ENCODE measurements at regions not wholly inside any gene's neighbourhood (a gene's known extent, or its start where the extent isn't known, plus 50 kb on each side); places are given as distances from the start of the nearest gene placed in this dataset.

DNA sequence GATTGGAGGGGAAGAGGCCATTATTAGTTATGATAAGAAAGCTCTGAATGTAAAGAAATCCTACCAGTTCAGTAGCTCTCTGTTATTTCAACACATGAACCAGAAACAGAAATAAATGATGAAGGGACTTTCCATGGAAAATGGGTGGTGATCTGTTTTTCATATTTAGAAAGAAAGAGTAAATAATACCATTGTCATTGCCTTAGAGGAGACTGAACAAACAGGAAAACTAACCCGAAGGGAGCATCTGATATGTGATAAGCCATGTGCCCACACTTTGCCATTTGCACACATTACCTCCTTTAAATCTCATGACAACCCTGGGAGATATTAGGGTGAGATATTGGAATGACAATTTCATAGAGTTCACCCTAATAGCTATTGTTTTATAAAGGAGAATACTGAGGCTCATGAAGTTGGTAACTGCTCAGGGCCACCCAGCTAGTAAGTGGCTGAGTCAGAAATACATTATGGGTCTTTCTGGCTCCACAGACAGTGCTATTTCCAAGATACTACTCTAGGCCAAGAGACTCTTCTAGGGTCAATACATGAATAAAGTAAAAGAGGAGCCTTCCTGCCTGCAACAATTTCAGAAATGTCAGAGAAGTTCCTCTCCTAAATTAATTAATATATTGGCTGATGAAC is 111.0 kb upstream of the SLIT3 start:
- TF ChIP-seq, protein P1, sequence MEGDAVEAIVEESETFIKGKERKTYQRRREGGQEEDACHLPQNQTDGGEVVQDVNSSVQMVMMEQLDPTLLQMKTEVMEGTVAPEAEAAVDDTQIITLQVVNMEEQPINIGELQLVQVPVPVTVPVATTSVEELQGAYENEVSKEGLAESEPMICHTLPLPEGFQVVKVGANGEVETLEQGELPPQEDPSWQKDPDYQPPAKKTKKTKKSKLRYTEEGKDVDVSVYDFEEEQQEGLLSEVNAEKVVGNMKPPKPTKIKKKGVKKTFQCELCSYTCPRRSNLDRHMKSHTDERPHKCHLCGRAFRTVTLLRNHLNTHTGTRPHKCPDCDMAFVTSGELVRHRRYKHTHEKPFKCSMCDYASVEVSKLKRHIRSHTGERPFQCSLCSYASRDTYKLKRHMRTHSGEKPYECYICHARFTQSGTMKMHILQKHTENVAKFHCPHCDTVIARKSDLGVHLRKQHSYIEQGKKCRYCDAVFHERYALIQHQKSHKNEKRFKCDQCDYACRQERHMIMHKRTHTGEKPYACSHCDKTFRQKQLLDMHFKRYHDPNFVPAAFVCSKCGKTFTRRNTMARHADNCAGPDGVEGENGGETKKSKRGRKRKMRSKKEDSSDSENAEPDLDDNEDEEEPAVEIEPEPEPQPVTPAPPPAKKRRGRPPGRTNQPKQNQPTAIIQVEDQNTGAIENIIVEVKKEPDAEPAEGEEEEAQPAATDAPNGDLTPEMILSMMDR (IDR thresholded peaks at IDR 0.05): no peak
- TF ChIP-seq EP300 (IDR thresholded peaks at IDR 0.05) (no peak), POLR2A (IDR thresholded peaks at IDR 0.05) (no peak)

Data from stomach (tissue), 4 donors.